Dedifferentiated amniotic fluid mesenchymal stem cell (primary cell): ENCODE measurements at regions not wholly inside any gene's neighbourhood (a gene's known extent, or its start where the extent isn't known, plus 50 kb on each side); places are given as distances from the start of the nearest gene placed in this dataset.
"Not testable (repeated sequence)": the region's sequence is repeated elsewhere in the genome, so short reads cannot be mapped to it uniquely, and the experiment has no call there.

ENCODE experiments used
- DNase-seq: peaks from one replicate; pipeline ENCODE4 v3.0.0-alpha.2; 2016; ENCODE audit errors: extremely low spot score

DNA sequence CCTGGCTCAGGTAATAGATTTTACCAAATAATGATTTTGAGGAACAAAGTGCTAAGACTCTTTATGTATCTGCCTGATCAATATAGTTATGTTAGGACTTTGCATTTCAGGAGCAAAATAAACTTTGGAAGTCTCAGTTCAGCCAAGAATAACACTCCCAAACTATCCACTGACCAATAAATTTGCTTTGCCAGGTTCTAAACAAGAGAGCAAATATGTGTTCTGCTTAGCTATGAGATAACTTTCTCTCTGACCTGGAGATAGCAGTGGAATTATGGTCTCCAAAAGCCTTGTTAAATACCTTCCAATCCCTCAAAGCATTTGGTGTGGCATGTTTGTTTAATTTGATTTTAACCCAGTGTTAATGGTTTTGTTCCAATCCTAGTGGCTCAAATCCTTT is 1541.1 kb downstream of the FAM181B start:
- DNase-seq, result no peak

GRCh38 chr11:81190546-81190945 is 1543.1 kb downstream of the FAM181B start:
- DNase-seq, result no peak

GRCh38 chr11:81187033-81187432 is 1546.6 kb downstream of the FAM181B start:
- DNase-seq, result not testable (repeated sequence)

GRCh38 chr11:81174646-81175330 is 1558.9 kb downstream of the FAM181B start:
- no peak for DNase-seq

- DNase-seq, result no peak
These were observed 1568.5 kb downstream of the FAM181B start for GRCh38 chr11:81165164-81165563.

DNA sequence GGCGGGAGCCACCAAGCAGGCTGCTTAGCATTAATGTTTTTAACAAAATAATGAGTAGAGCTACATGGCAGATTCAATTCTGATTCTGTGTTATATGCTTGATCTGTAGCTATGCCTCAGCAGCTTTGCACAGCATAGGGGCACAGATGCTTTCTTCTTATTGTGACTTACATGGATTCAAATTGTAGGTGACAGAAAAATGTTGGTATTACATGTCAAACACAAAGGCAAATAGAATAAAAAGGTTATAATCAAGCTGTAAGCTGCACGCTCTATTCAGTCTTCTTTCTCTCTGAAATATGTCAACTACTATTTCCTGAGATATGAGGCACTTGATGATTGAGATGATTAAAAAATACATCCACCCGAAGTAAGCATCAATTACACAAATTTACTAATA is 1573.8 kb downstream of the FAM181B start:
- no peak for DNase-seq

- DNase-seq, result no peak
These were observed 1598.1 kb downstream of the FAM181B start for GRCh38 chr11:81135570-81135969.

GRCh38 chr11:81129618-81130017 is 1604.0 kb downstream of the FAM181B start:
- no peak for DNase-seq

- no peak for DNase-seq
These were observed 1620.9 kb downstream of the FAM181B start for GRCh38 chr11:81112718-81113117.

- no peak for DNase-seq
These were observed 1629.6 kb downstream of the FAM181B start for GRCh38 chr11:81104051-81104450.

DNA sequence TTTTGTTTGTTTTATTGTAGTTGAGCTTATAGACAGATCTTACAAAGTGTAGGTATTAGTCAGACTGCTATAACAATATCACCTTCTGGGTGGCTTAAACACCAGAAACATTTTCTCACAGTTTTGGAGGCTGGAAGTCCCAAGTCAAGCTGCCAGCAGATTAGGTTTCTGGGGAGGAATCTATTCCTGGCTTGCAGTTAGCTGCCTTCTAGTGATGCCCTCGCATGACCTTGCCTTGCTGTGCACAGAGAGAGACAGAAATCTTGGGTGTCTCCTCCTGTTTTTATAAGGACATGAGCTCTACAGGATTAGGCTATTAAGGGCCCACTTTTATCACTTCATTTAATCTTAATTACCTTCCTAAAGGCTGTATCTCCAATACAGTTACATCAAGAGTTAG is 1635.2 kb downstream of the FAM181B start:
- DNase-seq, result no peak

- DNase-seq, result no peak
These were observed 1641.1 kb downstream of the FAM181B start for GRCh38 chr11:81092522-81092921.

- DNase-seq, result no peak
These were observed 1644.4 kb downstream of the FAM181B start for GRCh38 chr11:81089242-81089641.

DNA sequence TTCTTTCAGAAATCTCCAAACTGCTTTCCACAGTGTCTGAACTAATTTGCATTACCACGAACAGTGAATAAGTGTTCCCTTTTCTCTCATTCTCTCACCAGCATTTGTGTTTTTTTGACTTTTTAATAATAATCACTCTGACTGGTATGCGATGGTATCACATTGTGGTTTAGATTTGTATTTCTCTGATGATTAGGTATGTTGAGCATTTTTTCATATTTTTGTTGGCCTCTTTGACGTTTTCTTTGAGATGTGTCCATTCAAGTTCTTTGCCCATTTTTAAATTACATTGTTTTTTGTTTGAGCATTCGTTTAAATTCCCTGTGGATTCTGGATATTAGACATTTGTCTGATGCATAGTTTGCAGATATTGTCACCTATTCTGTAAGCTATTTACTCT is 1639.6 kb upstream of the TENM4 start:
- no peak for DNase-seq

GRCh38 chr11:81072273-81072672 is 1631.4 kb upstream of the TENM4 start:
- no peak for DNase-seq

GRCh38 chr11:81071606-81072005 is 1630.8 kb upstream of the TENM4 start:
- no peak for DNase-seq

GRCh38 chr11:81070948-81071347 is 1630.1 kb upstream of the TENM4 start:
- DNase-seq, result no peak

DNA sequence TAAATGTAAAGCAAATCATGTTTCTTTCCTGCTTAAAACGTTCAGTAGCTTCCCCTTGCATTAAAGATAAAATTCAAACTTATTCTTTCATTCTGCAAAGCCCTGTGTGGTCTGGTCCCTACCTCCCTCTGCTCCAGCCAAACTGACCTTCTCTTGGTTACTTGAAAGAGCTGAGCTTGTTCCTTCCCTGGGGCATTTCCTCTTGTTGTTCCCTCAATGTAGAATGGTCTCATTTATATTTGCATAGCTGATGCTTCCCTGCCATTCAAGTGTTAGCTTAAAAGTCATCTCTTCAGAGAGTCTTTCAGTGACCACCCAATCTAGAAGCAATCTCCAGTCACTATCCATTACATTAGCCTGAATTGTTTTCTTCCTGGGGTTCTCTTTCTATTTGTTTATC is 1618.5 kb upstream of the TENM4 start:
- DNase-seq, result no peak

- DNase-seq, result no peak
These were observed 1611.7 kb upstream of the TENM4 start for GRCh38 chr11:81052344-81053158.

- DNase-seq, result no peak
These were observed 1599.2 kb upstream of the TENM4 start for GRCh38 chr11:81039916-81040524.

DNA sequence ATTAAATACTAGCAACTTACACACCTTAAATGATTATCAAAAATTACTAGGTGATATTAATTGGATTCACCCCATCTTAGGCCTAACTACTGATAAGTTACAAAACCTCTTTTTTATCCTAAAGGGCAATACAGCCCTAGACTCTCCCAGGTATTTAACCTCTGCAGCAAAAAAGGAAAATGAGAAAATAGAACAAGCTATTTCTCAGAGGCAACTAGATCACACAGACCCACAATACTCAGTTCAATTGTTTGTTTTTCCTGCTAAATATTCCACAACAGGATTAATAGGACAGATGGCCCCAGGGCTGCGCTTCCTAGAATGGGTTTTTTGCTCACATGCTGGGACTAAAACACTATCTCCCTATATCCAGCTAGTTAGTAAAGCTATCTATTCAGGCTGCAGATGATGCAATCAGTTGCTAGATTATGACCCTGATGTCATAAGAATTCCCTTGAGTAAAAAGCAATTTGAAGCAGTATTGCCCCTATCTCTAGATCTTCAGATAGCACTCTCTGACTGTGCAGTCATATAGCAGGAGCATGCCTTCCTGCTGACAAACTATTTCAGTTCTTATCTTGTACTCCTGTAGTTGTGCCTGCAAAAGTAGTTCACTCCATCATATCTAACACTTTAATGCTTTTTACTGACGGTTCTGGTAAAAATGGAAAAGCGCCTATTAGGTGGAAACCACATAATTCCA is 1595.5 kb upstream of the TENM4 start:
- DNase-seq, result no peak
